HepG2 (cell line): ENCODE measurements at regions not wholly inside any gene's neighbourhood (a gene's known extent, or its start where the extent isn't known, plus 50 kb on each side); places are given as distances from the start of the nearest gene placed in this dataset.
"Not testable (repeated sequence)": the region's sequence is repeated elsewhere in the genome, so short reads cannot be mapped to it uniquely, and the experiment has no call there.

Source experiments
- ATAC-seq: fragments of 200-7000 bp; cut with Tn5 transposase; 3 replicates; pipeline ENCODE4 v1.9.1; 2020; ENCODE audit warnings: mild to moderate bottlenecking, moderate library complexity
- BruUV-seq: library from RNA; stranded (reverse); fragments of 400-500 nt; replicated peaks from 2 replicates; lab custom pipeline; 2021; lab: Mats Ljungman, UMichigan
- CTCF ChIA-PET: fragments of 300-600 bp; formaldehyde crosslinking; extraction: SDS; loops from one replicate; lab custom pipeline; 2021; ENCODE audit warnings: low total read pairs, inconsistent platforms, low intra/inter-chr PET ratio; lab: Yijun Ruan, JAX
- POLR2A ChIA-PET: fragments of 350-600 bp; sonication (Branson Sonifier 250); formaldehyde crosslinking; loops from one replicate; lab custom pipeline; 2020; ENCODE audit warnings: antibody characterized with exemption, inconsistent platforms; lab: Yijun Ruan, JAX
- DNase-seq: peaks from one replicate; pipeline ENCODE4 v3.0.0-alpha.2; 2015; ENCODE audit warnings: low spot score
- FAIRE-seq: peaks from 3 replicates; lab custom pipeline; 2011; peaks lifted over from hg19 to GRCh38; lab: Jason Lieb, UNC
- H2AFZ ChIP-seq: one replicate; pipeline ENCODE4 v1.6.1; 2011; ENCODE audit warnings: low read length, inconsistent platforms
- H3K27ac ChIP-seq: fragments of 300-600 bp; 3 replicates; pipeline ENCODE4 v1.8.0; 2011; ENCODE audit warnings: mixed run types, mild to moderate bottlenecking, mixed read lengths, low read length, inconsistent platforms; ENCODE audit not compliant: insufficient read depth; ENCODE audit errors: extremely low read length
- H3K27me3 ChIP-seq, 2 experiments: fragments of 200-600 bp in 1 of 2; 2 replicates in 1 of 2; 3 replicates in 1 of 2; pipeline versions ENCODE4 v1.6.0 to v1.8.0; 2011; ENCODE audit warnings: low read length in 2 of 2, mild to moderate bottlenecking in 2 of 2, moderate library complexity in 2 of 2, inconsistent platforms in 1 of 2; ENCODE audit not compliant: insufficient read depth in 2 of 2, control insufficient read depth in 1 of 2
- H3K36me3 ChIP-seq, 2 experiments: fragments of 200-600 bp in 1 of 2; replicated peaks in 1 of 2; 2 replicates in 1 of 2; 3 replicates in 1 of 2; pipeline versions ENCODE4 v1.5.1 to v1.8.0; 2011; ENCODE audit warnings: low read length in 2 of 2, inconsistent platforms in 1 of 2; ENCODE audit not compliant: insufficient read depth in 2 of 2, control insufficient read depth in 1 of 2
- H3K4me1 ChIP-seq: 2 replicates; pipeline ENCODE4 v1.5.1; 2012; ENCODE audit warnings: low read length, inconsistent platforms; ENCODE audit not compliant: insufficient read depth
- H3K4me2 ChIP-seq: 2 replicates; pipeline ENCODE4 v1.6.0; 2011; ENCODE audit warnings: low read depth, low read length, inconsistent platforms
- H3K4me3 ChIP-seq, 3 experiments: fragments of 200-600 bp in 1 of 3; sonication (generic), shearing (Covaris generic) in 1 of 3; replicated peaks in 1 of 3; 2 replicates each; pipeline ENCODE4 v1.5.1; 2011 to 2016; ENCODE audit warnings: low read length in 3 of 3, inconsistent platforms in 2 of 3, low read depth in 2 of 3, mild to moderate bottlenecking in 2 of 3, control low read depth in 1 of 3, mixed read lengths in 1 of 3; ENCODE audit not compliant: insufficient read depth in 1 of 3
- H3K79me2 ChIP-seq: one replicate; pipeline ENCODE4 v1.6.1; 2011; ENCODE audit warnings: low read length, inconsistent platforms; ENCODE audit not compliant: insufficient read depth
- H3K9ac ChIP-seq: 2 replicates; pipeline ENCODE4 v1.6.0; 2011; ENCODE audit warnings: mild to moderate bottlenecking, low read depth, low read length, inconsistent platforms; ENCODE audit not compliant: insufficient read depth
- H3K9me3 ChIP-seq: 2 replicates; pipeline ENCODE4 v1.5.1; 2012; ENCODE audit warnings: mild to moderate bottlenecking, low read length
- H4K20me1 ChIP-seq: 2 replicates; pipeline ENCODE4 v1.6.0; 2011; ENCODE audit warnings: inconsistent platforms, mild to moderate bottlenecking, low read length, moderate library complexity; ENCODE audit not compliant: insufficient read depth
- TARDBP ChIP-seq: sonication (generic); formaldehyde crosslinking; IDR thresholded peaks from 2 replicates; pipeline ENCODE4 v1.8.0; 2022; ENCODE audit warnings: mild to moderate bottlenecking, missing genetic modification reagents
- ZNF253 ChIP-seq: sonication (generic); formaldehyde crosslinking; IDR thresholded peaks from 2 replicates; pipeline ENCODE4 v1.8.0; 2022; ENCODE audit warnings: mild to moderate bottlenecking, missing genetic modification reagents, borderline replicate concordance
- WGBS: methylation state at CpG from one replicate; pipeline ENCODE4 v1.1.6; 2017; ENCODE audit warnings: low lambda C conversion rate; 5-methylcytosine and 5-hydroxymethylcytosine counted together
- in situ Hi-C: cut with HindIII; loops from 2 replicates; pipeline ENCODE4 v1.10.0; 2017; ENCODE audit warnings: low pct_unique_long_range_greater_than_20kb; ENCODE audit not compliant: extremely low pct_ligation_motif_present
- intact Hi-C: fragments of 100-400 bp; cut with micrococcal nuclease; formaldehyde crosslinking; loops from one replicate; pipeline ENCODE4 v1.10.0; 2022; ENCODE audit not compliant: unreplicated experiment

DNA sequence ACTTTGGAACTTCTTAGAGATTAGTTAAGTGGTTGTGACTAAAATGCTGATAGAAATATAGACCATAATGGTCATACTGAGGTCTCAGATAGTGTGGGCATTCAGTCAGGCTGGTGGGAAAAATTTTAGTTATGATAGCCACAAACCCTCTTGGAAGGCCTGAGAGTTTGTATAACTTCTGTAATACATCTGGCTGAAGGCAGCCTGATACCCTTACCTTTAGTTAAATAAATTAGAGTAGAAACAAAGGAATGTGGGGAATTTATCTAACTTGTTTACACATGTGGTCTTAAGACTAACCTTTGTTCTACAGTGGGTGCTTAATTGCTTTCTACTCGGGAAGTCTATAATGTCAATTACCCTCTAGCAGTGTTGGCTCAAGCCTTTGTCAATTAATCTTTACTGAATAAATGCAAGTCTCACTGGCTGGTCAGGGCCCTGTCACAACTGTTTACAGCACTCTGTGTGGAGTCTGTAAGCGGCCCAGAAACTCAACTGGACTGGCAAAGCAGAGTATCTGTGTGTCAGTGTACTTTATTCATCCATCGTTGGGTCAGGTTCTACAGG, 184.0 kb downstream of the FBXO4 start:
- no TSS peak for BruUV-seq
- H4K20me1 ChIP-seq, result no peaks in the 10 kb centered on the region
- H3K36me3 ChIP-seq, result no peaks in the 10 kb centered on the region
- H3K4me1 ChIP-seq, result no peaks in the 10 kb centered on the region
- intact Hi-C loops, result loop anchor here (5.0 kb wide), 1 partner anchor 658 kb away; no protein-coding TSS in a partner anchor
- DNase-seq (no peak), ATAC-seq (no peak)
- no peak overlapping the region for H3K9ac ChIP-seq
- POLR2A ChIA-PET, result no interaction called here
- peak; percentile 90 for TF ChIP-seq ZNF253 (CRISPR knock-in tag)
- TF ChIP-seq TARDBP (CRISPR knock-in tag), result no peak
- TF ChIP-seq, all 625 proteins: peak for 1
- peaks cover 1 to 14% of the 10 kb centered on the region in 2 experiments; a peak in 3 of 5 replicates for H3K27me3 ChIP-seq
- H3K4me3 ChIP-seq, result no peak overlapping the region
- in situ Hi-C loops, result no loop called here
- H3K9me3 ChIP-seq, result peaks cover 22% of the 10 kb centered on the region
- H3K27ac ChIP-seq, result no peak overlapping the region
- no peaks in the 10 kb centered on the region for H3K79me2 ChIP-seq
- 4% methylated on average over 3 of the region's 3 CpGs for WGBS
- FAIRE-seq, result no peak
- no peak overlapping the region for H2AFZ ChIP-seq
- CTCF ChIA-PET, result no interaction called here
- no peak overlapping the region for H3K4me2 ChIP-seq

DNA sequence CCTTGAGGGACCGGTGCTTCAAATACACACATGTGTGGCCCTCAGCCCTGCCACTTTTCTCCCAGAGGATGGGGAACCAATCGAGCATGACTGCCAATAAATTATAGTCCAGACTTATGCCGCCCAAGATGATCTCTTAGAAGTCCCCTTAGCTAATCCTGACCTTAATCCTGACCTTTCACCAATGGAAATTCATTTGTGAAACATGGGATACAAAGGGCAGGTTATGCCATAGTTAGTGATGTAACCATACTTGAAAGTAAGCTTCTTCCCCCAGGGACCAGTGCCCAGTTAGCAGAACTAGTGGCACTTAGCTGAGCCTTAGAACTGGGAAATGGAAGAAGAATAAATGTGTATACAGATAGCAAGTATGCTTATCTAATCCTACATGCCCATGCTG, 190.6 kb downstream of the FBXO4 start:
- H3K79me2 ChIP-seq, POLR2A ChIA-PET, H3K4me2 ChIP-seq, ATAC-seq, H3K4me1 ChIP-seq, in situ Hi-C loops, FAIRE-seq, H3K36me3 ChIP-seq, H3K27ac ChIP-seq, H4K20me1 ChIP-seq, H3K27me3 ChIP-seq, H3K9ac ChIP-seq, H2AFZ ChIP-seq, H3K4me3 ChIP-seq, H3K9me3 ChIP-seq, CTCF ChIA-PET, DNase-seq, intact Hi-C loops, BruUV-seq: not testable (repeated sequence)
- WGBS, result 0% methylated on average over 2 of the region's 3 CpGs
